ENCODE measurements at regions not wholly inside any gene's neighbourhood (a gene's known extent, or its start where the extent isn't known, plus 50 kb on each side); places are given as distances from the start of the nearest gene placed in this dataset.
"Not testable (repeated sequence)": the region's sequence is repeated elsewhere in the genome, so short reads cannot be mapped to it uniquely, and the experiment has no call there.

GRCh38 chr7:16933296-16934279 lies 51.8 kb upstream of the AGR3 start:
- DNase-seq (ENCODE audit: low spot score), result no peak

- no peak for DNase-seq (ENCODE audit: low spot score)
Measured at GRCh38 chr7:16934722-16935340, 53.0 kb upstream of the AGR3 start.

GRCh38 chr7:16935341-16935735 lies 53.6 kb upstream of the AGR3 start:
- DNase-seq (ENCODE audit: low spot score), result no peak

- DNase-seq (ENCODE audit: low spot score), result no peak
Measured at GRCh38 chr7:16936626-16937422, 55.0 kb upstream of the AGR3 start.

- no peak for DNase-seq (ENCODE audit: low spot score)
Measured at GRCh38 chr7:16939161-16939560, 57.4 kb upstream of the AGR3 start.

GRCh38 chr7:16940776-16941175 lies 59.0 kb upstream of the AGR3 start:
- DNase-seq (ENCODE audit: low spot score), result no peak

GRCh38 chr7:16942929-16943509 lies 61.2 kb upstream of the AGR3 start:
- DNase-seq (ENCODE audit: low spot score), result no peak

- no peak for DNase-seq (ENCODE audit: low spot score)
Measured at GRCh38 chr7:16944936-16945335, 63.2 kb upstream of the AGR3 start.

GRCh38 chr7:16945372-16945771 lies 63.6 kb upstream of the AGR3 start:
- no peak for DNase-seq (ENCODE audit: low spot score)

- DNase-seq (ENCODE audit: low spot score), result not testable (repeated sequence)
Measured at GRCh38 chr7:16948110-16948509, 66.3 kb upstream of the AGR3 start.

- no peak for DNase-seq (ENCODE audit: low spot score)
Measured at GRCh38 chr7:16951483-16952080, 69.8 kb upstream of the AGR3 start.

- no peak for DNase-seq (ENCODE audit: low spot score)
Measured at GRCh38 chr7:16954321-16954720, 72.5 kb upstream of the AGR3 start.

- no peak for DNase-seq (ENCODE audit: low spot score)
Measured at GRCh38 chr7:16958724-16959123, 76.9 kb upstream of the AGR3 start.

GRCh38 chr7:16960337-16960965 lies 78.7 kb upstream of the AGR3 start:
- DNase-seq (ENCODE audit: low spot score), result no peak

- DNase-seq (ENCODE audit: low spot score), result no peak
Measured at GRCh38 chr7:16961641-16962040, 79.9 kb upstream of the AGR3 start.

- DNase-seq (ENCODE audit: low spot score), result peak; percentile 24
Measured at GRCh38 chr7:16963044-16963443, 81.3 kb upstream of the AGR3 start.

- not testable (repeated sequence) for DNase-seq (ENCODE audit: low spot score)
Measured at GRCh38 chr7:16965697-16966096, 83.9 kb upstream of the AGR3 start.

GRCh38 chr7:16967300-16967811 lies 85.6 kb upstream of the AGR3 start:
- DNase-seq (ENCODE audit: low spot score), result no peak

GRCh38 chr7:16970732-16971482 lies 89.1 kb upstream of the AGR3 start:
- DNase-seq (ENCODE audit: low spot score), result no peak

- no peak for DNase-seq (ENCODE audit: low spot score)
Measured at GRCh38 chr7:16975712-16976111, 93.9 kb upstream of the AGR3 start.

Measured in D341Med (cell line).